A549 (cell line): ENCODE measurements at regions not wholly inside any gene's neighbourhood (a gene's known extent, or its start where the extent isn't known, plus 50 kb on each side); places are given as distances from the start of the nearest gene placed in this dataset.

Source experiments
- ATAC-seq, 2 experiments: fragments of 200-7000 bp in 1 of 2; fragments of >200 bp in 1 of 2; cut with Nextera tagmentation in 1 of 2; cut with Tn5 transposase in 1 of 2; 3 replicates each; pipeline versions ENCODE4 v1.8.0 to v1.9.1; 2018 to 2020; ENCODE audit warnings: mild to moderate bottlenecking in 1 of 2, moderate library complexity in 1 of 2
- CTCF ChIA-PET: fragments of 300-600 bp; sonication (Branson Sonifier 250); formaldehyde crosslinking; extraction: SDS; loops from one replicate; lab custom pipeline; 2021; ENCODE audit warnings: antibody characterized with exemption, inconsistent platforms; lab: Yijun Ruan, JAX
- POLR2A ChIA-PET: fragments of 350-600 bp; formaldehyde crosslinking; extraction: SDS; loops from one replicate; lab custom pipeline; 2021; ENCODE audit warnings: antibody characterized with exemption, inconsistent platforms; lab: Yijun Ruan, JAX
- DNase-seq, 2 experiments: peaks; one replicate each; pipeline versions ENCODE4 v3.0.0 to v3.0.0-alpha.2; 2011 to 2016; ENCODE audit warnings: low read depth in 1 of 2, low spot score in 1 of 2
- FAIRE-seq: peaks from 2 replicates; lab custom pipeline; 2011; peaks lifted over from hg19 to GRCh38; lab: Jason Lieb, UNC
- H3K27ac ChIP-seq, 2 experiments: fragments of >200 bp; sonication (Bioruptor Twin); formaldehyde crosslinking; 3 replicates each; pipeline ENCODE4 v1.5.1; 2016 to 2017
- H3K4me1 ChIP-seq: fragments of >200 bp; sonication (Bioruptor Twin); formaldehyde crosslinking; 3 replicates; pipeline ENCODE4 v1.6.1; 2016
- H3K4me2 ChIP-seq: fragments of >200 bp; sonication (Bioruptor Twin); formaldehyde crosslinking; 3 replicates; pipeline ENCODE4 v1.6.1; 2016
- H3K4me3 ChIP-seq: fragments of >200 bp; sonication (Bioruptor Twin); formaldehyde crosslinking; 3 replicates; pipeline ENCODE4 v1.5.1; 2016
- H3K9me3 ChIP-seq: fragments of >200 bp; sonication (Bioruptor Twin); formaldehyde crosslinking; 3 replicates; pipeline ENCODE4 v1.6.1; 2016
- ATOH8 ChIP-seq: fragments of 250-450 bp; sonication (Bioruptor Pico); IDR thresholded peaks from 2 replicates; pipeline ENCODE4 v1.5.0; 2020; ENCODE audit warnings: low read depth, mild to moderate bottlenecking, moderate library complexity
- CEBPB ChIP-seq, 2 experiments: fragments of >200 bp in 1 of 2; sonication (Bioruptor Twin) in 1 of 2; formaldehyde crosslinking in 1 of 2; IDR thresholded peaks; 2 replicates each; pipeline ENCODE4 v1.6.1; 2012 to 2016
- CHD4 ChIP-seq: fragments of 200-600 bp; sonication (generic); IDR thresholded peaks from 2 replicates; pipeline ENCODE4 v1.6.1; 2016; ENCODE audit warnings: antibody characterized with exemption, mild to moderate bottlenecking, borderline replicate concordance
- EHF ChIP-seq: fragments of 250-450 bp; sonication (Bioruptor Pico); IDR thresholded peaks from 2 replicates; pipeline ENCODE4 v1.5.0; 2020; ENCODE audit warnings: mild to moderate bottlenecking
- EHMT2 ChIP-seq: fragments of 200-600 bp; sonication (generic); IDR thresholded peaks from 2 replicates; pipeline ENCODE4 v1.6.1; 2016; ENCODE audit warnings: antibody characterized with exemption, low read depth, mild to moderate bottlenecking, moderate library complexity
- EP300 ChIP-seq, 2 experiments: fragments of >200 bp; sonication (Bioruptor Twin); formaldehyde crosslinking; IDR thresholded peaks; 2 replicates in 1 of 2; 3 replicates in 1 of 2; pipeline ENCODE4 v1.6.1; 2016 to 2017
- FOSB ChIP-seq: fragments of 250-450 bp; sonication (Bioruptor Pico); IDR thresholded peaks from 2 replicates; pipeline ENCODE4 v1.5.0; 2020; ENCODE audit warnings: mild to moderate bottlenecking, moderate library complexity
- FOSL2 ChIP-seq, 2 experiments: fragments of 450-650 bp in 1 of 2; fragments of >200 bp in 1 of 2; sonication (Bioruptor Twin) in 1 of 2; formaldehyde crosslinking; IDR thresholded peaks; 2 replicates each; pipeline versions ENCODE4 v1.5.0 to v1.6.1; 2016 to 2020; ENCODE audit warnings: mild to moderate bottlenecking in 1 of 2, moderate library complexity in 1 of 2
- GATA3 ChIP-seq: IDR thresholded peaks from 2 replicates; pipeline ENCODE4 v1.6.1; 2012; ENCODE audit warnings: borderline replicate concordance
- HES2 ChIP-seq: fragments of >200 bp; sonication (Bioruptor Twin); formaldehyde crosslinking; IDR thresholded peaks from 2 replicates; pipeline ENCODE4 v1.6.1; 2016
- HMGXB4 ChIP-seq: fragments of 250-450 bp; sonication (Bioruptor Pico); IDR thresholded peaks from 2 replicates; pipeline ENCODE4 v1.5.0; 2021; ENCODE audit warnings: mild to moderate bottlenecking, moderate library complexity, borderline replicate concordance
- HOXB13 ChIP-seq: fragments of 250-450 bp; sonication (Bioruptor Pico); IDR thresholded peaks from 2 replicates; pipeline ENCODE4 v1.5.0; 2020; ENCODE audit warnings: low read depth, mild to moderate bottlenecking, moderate library complexity
- HOXB5 ChIP-seq: fragments of 250-450 bp; sonication (Bioruptor Pico); IDR thresholded peaks from 2 replicates; pipeline ENCODE4 v1.5.0; 2020; ENCODE audit warnings: mild to moderate bottlenecking, moderate library complexity
- JUN ChIP-seq, 2 experiments: fragments of >200 bp; sonication (Bioruptor Twin); formaldehyde crosslinking; IDR thresholded peaks; 2 replicates in 1 of 2; 3 replicates in 1 of 2; pipeline ENCODE4 v1.6.1; 2016 to 2017
- KDM1A ChIP-seq: fragments of 200-600 bp; sonication (generic); IDR thresholded peaks from 2 replicates; pipeline ENCODE4 v1.6.1; 2016; ENCODE audit warnings: low read depth, mild to moderate bottlenecking
- MAFK ChIP-seq: fragments of 450-650 bp; IDR thresholded peaks from 2 replicates; pipeline ENCODE4 v1.6.1; 2014; ENCODE audit not compliant: partially characterized antibody
- MAZ ChIP-seq: fragments of 150-350 bp; IDR thresholded peaks from 2 replicates; pipeline ENCODE4 v1.6.1; 2014; ENCODE audit warnings: antibody characterized with exemption, low read depth, low read length, borderline replicate concordance
- NFE2L2 ChIP-seq: fragments of 150-350 bp; conservative IDR thresholded peaks from 2 replicates; pipeline ENCODE4 v1.6.1; 2014; ENCODE audit warnings: low read length
- NPAS2 ChIP-seq: fragments of 250-450 bp; sonication (Bioruptor Pico); IDR thresholded peaks from 2 replicates; pipeline ENCODE4 v1.8.0; 2022; ENCODE audit warnings: mild to moderate bottlenecking, moderate library complexity, borderline replicate concordance
- POLR2A ChIP-seq: IDR thresholded peaks from 2 replicates; pipeline ENCODE4 v1.6.1; 2012; ENCODE audit warnings: mild to moderate bottlenecking, low read length
- RCOR1 ChIP-seq: fragments of 150-350 bp; IDR thresholded peaks from 2 replicates; pipeline ENCODE4 v1.6.1; 2014; ENCODE audit warnings: antibody characterized with exemption, low read length, low read depth
- TFCP2L1 ChIP-seq: fragments of 250-450 bp; sonication (Bioruptor Pico); IDR thresholded peaks from 2 replicates; pipeline ENCODE4 v1.5.0; 2021; ENCODE audit warnings: mild to moderate bottlenecking
- ZC3H11A ChIP-seq: fragments of 450-650 bp; IDR thresholded peaks from 2 replicates; pipeline ENCODE4 v1.6.1; 2014; ENCODE audit warnings: antibody characterized with exemption, mild to moderate bottlenecking
- ZNF302 ChIP-seq: fragments of 250-450 bp; sonication (Bioruptor Pico); IDR thresholded peaks from 2 replicates; pipeline ENCODE4 v1.9.0; 2021; ENCODE audit warnings: inconsistent platforms, mild to moderate bottlenecking, moderate library complexity
- ZSCAN20 ChIP-seq: fragments of 250-450 bp; sonication (Bioruptor Pico); IDR thresholded peaks from 2 replicates; pipeline ENCODE4 v1.8.0; 2022; ENCODE audit warnings: mild to moderate bottlenecking, moderate library complexity
- WGBS: methylation state at CpG from one replicate; pipeline ENCODE4 v1.1.6; 2017; ENCODE audit errors: missing lambda C conversion rate; 5-methylcytosine and 5-hydroxymethylcytosine counted together
- TF ChIP-seq, protein P1 (sequence below): IDR thresholded peaks from 2 replicates; pipeline ENCODE4 v1.6.1; 2012
- TF ChIP-seq, protein P2 (sequence below): fragments of 450-650 bp; IDR thresholded peaks from 2 replicates; pipeline ENCODE4 v1.6.1; 2014; ENCODE audit warnings: antibody characterized with exemption

DNA sequence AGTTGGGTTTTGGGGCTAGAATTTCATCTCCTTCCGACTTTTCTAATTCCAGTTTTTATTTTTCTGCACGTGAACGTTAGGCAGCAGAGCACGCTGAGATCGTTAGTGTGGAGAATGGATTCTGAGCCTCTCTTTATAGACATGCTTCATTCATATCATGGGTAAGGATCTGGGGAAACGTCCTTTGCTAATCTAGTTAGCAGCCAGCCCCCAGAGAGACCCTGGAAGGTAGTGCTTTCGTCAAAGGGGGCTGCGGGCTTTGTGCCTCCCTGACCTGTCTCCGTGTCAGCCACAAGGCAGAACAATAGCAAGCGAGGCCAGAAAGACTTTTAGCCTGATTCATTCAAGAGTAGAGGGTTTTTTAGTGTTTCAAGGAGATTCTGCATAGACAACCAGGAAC lies 196.3 kb upstream of the KLF6 start (continued):
- TF ChIP-seq HES2: no peak
- no peak for TF ChIP-seq JUN (IDR thresholded peaks at IDR 0.05)
- no peak for TF ChIP-seq FOSB (CRISPR knock-in tag)
- TF ChIP-seq NPAS2: no peak
- no peak for TF ChIP-seq GATA3
- no peak for TF ChIP-seq TFCP2L1 (CRISPR knock-in tag)
- TF ChIP-seq EP300 (IDR thresholded peaks at IDR 0.05): no peak
- TF ChIP-seq ATOH8: no peak
- TF ChIP-seq RCOR1: no peak
- TF ChIP-seq, protein P1, sequence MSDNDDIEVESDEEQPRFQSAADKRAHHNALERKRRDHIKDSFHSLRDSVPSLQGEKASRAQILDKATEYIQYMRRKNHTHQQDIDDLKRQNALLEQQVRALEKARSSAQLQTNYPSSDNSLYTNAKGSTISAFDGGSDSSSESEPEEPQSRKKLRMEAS: no peak
- TF ChIP-seq, all 56 proteins: peak for 0

- Histone ChIP-seq H3K4me2 (no peak overlapping the region), H3K4me1 (no peaks in the 10 kb centered on the region), H3K9me3 (no peaks in the 10 kb centered on the region), H3K4me3 (no peak overlapping the region), H3K27ac (no peak overlapping the region)
- ATAC-seq (no peak), FAIRE-seq (no peak), DNase-seq (no peak)
- 93% methylated on average over 1 of the region's 1 CpG for WGBS
- CTCF ChIA-PET: no interaction called here
- POLR2A ChIA-PET: no interaction called here
- TF ChIP-seq ZNF302 (CRISPR knock-in tag) (no peak), KDM1A (no peak), POLR2A (no peak), HOXB13 (CRISPR knock-in tag) (no peak), HOXB5 (CRISPR knock-in tag) (no peak), EHF (CRISPR knock-in tag) (no peak), ZC3H11A (no peak), EP300 (IDR thresholded peaks at IDR 0.05) (no peak), HMGXB4 (CRISPR knock-in tag) (no peak), ZSCAN20 (no peak), CHD4 (no peak), NFE2L2 (no peak), CEBPB (IDR thresholded peaks at IDR 0.05) (no peak), MAFK (no peak), FOSL2 (IDR thresholded peaks at IDR 0.05) (no peak), FOSL2 (CRISPR knock-in tag; IDR thresholded peaks at IDR 0.05) (no peak), JUN (IDR thresholded peaks at IDR 0.05) (no peak), MAZ (no peak), EHMT2 (no peak)
- TF ChIP-seq, protein P2, sequence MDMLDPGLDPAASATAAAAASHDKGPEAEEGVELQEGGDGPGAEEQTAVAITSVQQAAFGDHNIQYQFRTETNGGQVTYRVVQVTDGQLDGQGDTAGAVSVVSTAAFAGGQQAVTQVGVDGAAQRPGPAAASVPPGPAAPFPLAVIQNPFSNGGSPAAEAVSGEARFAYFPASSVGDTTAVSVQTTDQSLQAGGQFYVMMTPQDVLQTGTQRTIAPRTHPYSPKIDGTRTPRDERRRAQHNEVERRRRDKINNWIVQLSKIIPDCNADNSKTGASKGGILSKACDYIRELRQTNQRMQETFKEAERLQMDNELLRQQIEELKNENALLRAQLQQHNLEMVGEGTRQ: no peak
These were observed 195.7 kb upstream of the KLF6 start for GRCh38 chr10:3980660-3981059.
